Parathyroid adenoma (tissue), 2 donors: ENCODE measurements at regions not wholly inside any gene's neighbourhood (a gene's known extent, or its start where the extent isn't known, plus 50 kb on each side); places are given as distances from the start of the nearest gene placed in this dataset.

Experiments used
- H2AFZ ChIP-seq: fragments of 300-600 bp; sonication (generic); one replicate; pipeline ENCODE4 v1.7.0; 2017; ENCODE audit warnings: antibody characterized with exemption, mild to moderate bottlenecking
- H3K27ac ChIP-seq: fragments of 300-600 bp; sonication (generic); one replicate; pipeline ENCODE4 v1.7.0; 2017
- H3K27me3 ChIP-seq: fragments of 300-600 bp; sonication (generic); one replicate; pipeline ENCODE4 v1.7.0; 2017; ENCODE audit warnings: low read length; ENCODE audit not compliant: control insufficient read depth, insufficient read depth
- H3K36me3 ChIP-seq: fragments of 300-600 bp; sonication (generic); one replicate; pipeline ENCODE4 v1.7.0; 2017; ENCODE audit warnings: low read length; ENCODE audit not compliant: control insufficient read depth, insufficient read depth
- H3K4me1 ChIP-seq: fragments of 300-600 bp; sonication (generic); one replicate; pipeline ENCODE4 v1.7.0; 2017; ENCODE audit warnings: control low read depth
- H3K4me2 ChIP-seq: fragments of 300-600 bp; sonication (generic); one replicate; pipeline ENCODE4 v1.7.0; 2017; ENCODE audit warnings: low read length
- H3K4me3 ChIP-seq: fragments of 300-600 bp; sonication (generic); one replicate; pipeline ENCODE4 v1.7.0; 2017; ENCODE audit warnings: low read depth, low read length
- H3K79me2 ChIP-seq: fragments of 300-600 bp; sonication (generic); one replicate; pipeline ENCODE4 v1.7.0; 2017; ENCODE audit warnings: control low read depth
- H3K9ac ChIP-seq: fragments of 300-600 bp; sonication (generic); one replicate; pipeline ENCODE4 v1.7.0; 2017; ENCODE audit warnings: mild to moderate bottlenecking
- H3K9me3 ChIP-seq: fragments of 300-600 bp; sonication (generic); one replicate; pipeline ENCODE4 v1.7.0; 2017; ENCODE audit warnings: low read length; ENCODE audit not compliant: control insufficient read depth
- CTCF ChIP-seq: fragments of 300-600 bp; sonication (generic); IDR thresholded peaks from one replicate; pipeline ENCODE4 v1.7.0; 2017; ENCODE audit warnings: antibody characterized with exemption, mild to moderate bottlenecking
- donor health status: primary hyperparathyroidism.

- Histone ChIP-seq H3K79me2 (no peaks in the 10 kb centered on the region), H2AFZ (no peak overlapping the region), H3K27me3 (no peaks in the 10 kb centered on the region), H3K4me1 (no peaks in the 10 kb centered on the region), H3K4me2 (no peak overlapping the region), H3K9ac (no peak overlapping the region), H3K27ac (no peak overlapping the region), H3K4me3 (no peak overlapping the region), H3K36me3 (no peaks in the 10 kb centered on the region), H3K9me3 (no peaks in the 10 kb centered on the region)
- no peak for TF ChIP-seq CTCF
Observed at GRCh38 chr7:115722302-115722977, 308.1 kb downstream of the TFEC start.

GRCh38 chr7:115721293-115722217, 309.0 kb downstream of the TFEC start:
- no peak overlapping the region for H3K27ac ChIP-seq
- H3K27me3 ChIP-seq = no peaks in the 10 kb centered on the region
- no peak for TF ChIP-seq CTCF
- no peak overlapping the region for H2AFZ ChIP-seq
- H3K4me2 ChIP-seq = no peak overlapping the region
- H3K9ac ChIP-seq = no peak overlapping the region
- no peaks in the 10 kb centered on the region for H3K79me2 ChIP-seq
- H3K9me3 ChIP-seq = no peaks in the 10 kb centered on the region
- no peaks in the 10 kb centered on the region for H3K4me1 ChIP-seq
- H3K36me3 ChIP-seq = no peaks in the 10 kb centered on the region
- no peak overlapping the region for H3K4me3 ChIP-seq

- no peak overlapping the region for H3K27ac ChIP-seq
- no peaks in the 10 kb centered on the region for H3K27me3 ChIP-seq
- no peak overlapping the region for H3K9ac ChIP-seq
- H3K36me3 ChIP-seq = no peaks in the 10 kb centered on the region
- no peak for TF ChIP-seq CTCF
- H3K4me1 ChIP-seq = no peaks in the 10 kb centered on the region
- no peaks in the 10 kb centered on the region for H3K79me2 ChIP-seq
- H3K4me2 ChIP-seq = no peak overlapping the region
- H3K9me3 ChIP-seq = no peaks in the 10 kb centered on the region
- H3K4me3 ChIP-seq = no peak overlapping the region
- no peak overlapping the region for H2AFZ ChIP-seq
Observed at GRCh38 chr7:115719963-115720362, 310.6 kb downstream of the TFEC start.

GRCh38 chr7:115709664-115710063, 320.9 kb downstream of the TFEC start:
- Histone ChIP-seq H3K36me3 (no peaks in the 10 kb centered on the region), H3K27me3 (no peaks in the 10 kb centered on the region), H3K4me1 (no peaks in the 10 kb centered on the region), H3K4me2 (no peak overlapping the region), H3K9ac (no peak overlapping the region), H3K9me3 (no peaks in the 10 kb centered on the region), H2AFZ (no peak overlapping the region), H3K4me3 (no peak overlapping the region), H3K79me2 (no peaks in the 10 kb centered on the region), H3K27ac (no peak overlapping the region)
- no peak for TF ChIP-seq CTCF
